Stimulated activated CD8-positive, alpha-beta memory T cell treated with anti-CD3 and anti-CD28 coated beads, Interleukin-2, amount 100 ng/mL, for 1 hour (primary cell): ENCODE measurements at regions not wholly inside any gene's neighbourhood (a gene's known extent, or its start where the extent isn't known, plus 50 kb on each side); places are given as distances from the start of the nearest gene placed in this dataset.

Experiments
- DNase-seq, 2 donors: peaks; one replicate each; pipeline ENCODE4 v3.0.0-alpha.2; 2020; ENCODE audit warnings: low read depth in 2 of 2

DNA sequence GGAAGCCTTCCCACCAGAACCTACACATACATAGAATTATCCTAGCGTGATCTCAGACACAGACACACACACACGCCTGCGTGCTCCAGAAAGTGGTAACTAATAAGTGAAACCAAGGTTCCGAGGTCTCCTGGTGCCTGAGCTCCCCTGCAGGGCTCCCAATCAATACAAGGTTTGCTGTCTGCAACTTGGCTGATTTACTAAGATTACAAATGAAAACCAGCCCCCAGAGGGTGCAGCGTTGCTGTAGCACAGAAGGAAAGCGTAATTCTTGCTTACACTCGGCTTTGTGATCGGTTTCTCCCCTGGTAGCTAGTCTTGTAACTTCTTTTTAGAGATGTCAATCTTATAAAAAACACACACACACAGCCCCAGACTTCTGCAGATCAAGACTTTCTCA, 334.1 kb upstream of the XYLT1 start:
- DNase-seq = no peak

DNA sequence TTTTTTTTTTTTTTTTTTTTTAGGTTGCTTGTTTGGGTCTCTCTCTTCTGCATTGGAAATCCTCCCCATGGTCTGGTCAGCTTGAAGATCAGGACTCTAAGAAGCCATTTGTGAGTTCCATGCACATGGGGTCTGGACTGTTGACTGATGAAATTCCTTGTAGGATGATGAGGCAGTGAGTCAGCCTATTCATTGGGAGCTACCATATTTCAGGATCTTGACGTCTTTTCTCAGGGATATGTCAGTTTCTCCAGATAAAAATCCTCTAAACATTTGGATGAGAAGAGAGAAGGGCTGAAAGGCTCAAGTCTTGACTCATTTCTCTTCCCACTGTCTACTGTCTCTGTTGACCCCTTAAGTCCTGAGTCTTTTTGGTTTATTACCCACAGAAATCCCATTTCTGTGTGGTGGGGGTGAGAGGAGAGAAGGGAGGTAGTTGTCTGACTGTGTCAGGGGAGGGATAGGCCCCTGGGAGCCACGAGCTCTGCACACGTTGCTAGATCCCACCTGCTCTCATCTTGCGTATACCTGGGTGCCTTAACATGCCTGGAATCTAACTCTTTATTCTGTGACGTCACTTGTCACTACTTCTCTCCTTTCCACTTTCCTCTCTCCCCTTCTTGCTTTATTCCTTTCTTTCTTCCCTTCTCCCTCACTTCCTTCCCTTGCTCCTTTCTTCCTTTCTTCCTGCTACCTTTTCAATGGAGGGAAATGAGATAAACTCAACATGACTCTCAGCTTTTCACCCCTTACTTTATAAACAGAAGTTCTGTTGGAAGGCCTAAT, 333.1 kb upstream of the XYLT1 start:
- no peak for DNase-seq

DNA sequence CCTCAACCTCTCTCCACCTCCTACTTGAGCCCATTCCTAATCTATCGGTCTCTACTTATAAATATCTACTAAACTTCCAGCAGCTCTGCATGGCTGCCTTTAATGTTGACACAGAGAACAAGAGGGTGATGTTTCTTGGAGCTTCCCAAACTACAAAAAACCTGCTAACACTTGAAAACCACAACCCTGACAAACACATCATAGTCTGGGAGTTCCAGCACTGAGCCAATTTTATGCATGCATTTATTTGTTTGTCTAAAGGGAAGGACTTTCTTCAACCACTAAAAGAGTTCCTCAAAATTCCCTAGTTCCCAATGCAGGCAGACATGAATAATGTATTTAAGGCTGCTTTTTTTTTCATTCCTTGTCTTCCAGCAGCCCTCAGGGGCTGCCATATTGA, 331.8 kb upstream of the XYLT1 start:
- DNase-seq = no peak

DNA sequence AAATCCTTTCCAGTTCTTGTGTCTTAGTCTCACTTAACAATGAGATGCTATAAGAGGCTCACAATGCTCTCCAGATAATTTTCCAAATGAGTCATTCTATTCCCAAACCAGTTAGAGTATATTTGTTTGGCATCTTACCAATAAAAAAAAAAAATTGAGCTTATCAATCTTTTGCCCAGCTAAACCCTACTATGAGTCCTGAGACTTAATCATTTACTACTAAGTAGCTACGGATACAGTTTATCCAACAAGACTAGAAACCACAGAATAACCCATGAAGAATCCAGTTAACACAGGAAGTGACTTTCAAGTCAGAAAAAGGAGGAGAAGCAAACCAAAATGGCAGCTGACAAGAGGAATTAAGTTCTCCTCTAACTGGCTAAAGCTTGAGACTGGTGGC, 330.3 kb upstream of the XYLT1 start:
- no peak for DNase-seq

DNA sequence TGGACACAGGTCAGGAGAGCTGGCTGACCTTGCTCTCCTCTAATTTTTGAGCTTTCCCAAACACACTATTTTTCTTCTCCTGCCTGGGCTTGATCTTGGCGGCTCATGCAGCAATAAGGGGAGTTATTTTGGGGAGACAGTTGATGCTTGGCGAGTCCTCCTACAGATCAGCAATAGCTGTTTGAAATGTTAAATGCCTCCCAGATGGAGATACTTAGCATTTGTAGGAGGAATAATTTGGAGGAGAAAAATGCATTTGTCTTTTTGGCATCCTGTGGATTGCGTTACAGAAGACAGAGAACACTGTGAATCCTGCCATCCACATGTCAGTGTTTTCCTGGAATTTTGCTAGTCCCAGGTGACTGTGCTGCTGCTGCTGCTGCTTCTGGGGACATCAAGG, 328.0 kb upstream of the XYLT1 start:
- DNase-seq = no peak

DNA sequence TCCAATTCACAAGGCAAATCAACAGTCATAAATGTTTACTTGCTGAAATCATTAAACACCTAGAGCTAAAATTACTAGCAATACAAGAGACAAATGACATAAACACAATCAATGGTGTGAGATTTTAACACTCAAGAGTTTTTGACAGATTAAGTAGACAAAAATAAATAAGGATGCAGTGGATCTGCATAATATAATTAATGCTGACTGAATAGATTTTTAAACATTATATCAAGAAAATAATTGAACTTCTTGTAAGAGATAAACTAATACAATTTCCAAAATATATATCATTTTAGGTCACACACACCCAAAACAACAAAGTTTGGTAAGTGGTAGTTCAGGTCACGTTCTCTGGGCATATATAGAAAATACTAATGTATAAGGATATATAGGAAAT, 322.6 kb upstream of the XYLT1 start:
- no peak for DNase-seq

DNA sequence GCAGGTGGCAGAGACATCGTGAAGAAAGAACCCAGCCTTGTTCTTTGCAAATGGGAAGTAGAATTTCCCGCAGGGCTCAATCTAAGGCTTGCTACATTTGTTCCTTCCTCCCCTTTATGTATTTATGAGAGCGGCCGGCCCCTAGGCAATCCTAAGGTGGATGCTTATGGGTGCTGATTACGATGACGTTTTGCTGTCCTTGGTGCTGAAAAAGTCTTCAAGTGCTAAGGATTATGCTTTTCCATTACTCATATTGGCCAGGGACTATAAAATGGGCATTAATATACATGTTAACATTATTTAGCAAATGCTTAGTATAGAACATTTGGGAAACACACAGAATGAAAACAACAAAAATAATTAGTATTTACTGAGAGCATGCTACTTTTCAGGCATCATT, 313.3 kb upstream of the XYLT1 start:
- no peak for DNase-seq

DNA sequence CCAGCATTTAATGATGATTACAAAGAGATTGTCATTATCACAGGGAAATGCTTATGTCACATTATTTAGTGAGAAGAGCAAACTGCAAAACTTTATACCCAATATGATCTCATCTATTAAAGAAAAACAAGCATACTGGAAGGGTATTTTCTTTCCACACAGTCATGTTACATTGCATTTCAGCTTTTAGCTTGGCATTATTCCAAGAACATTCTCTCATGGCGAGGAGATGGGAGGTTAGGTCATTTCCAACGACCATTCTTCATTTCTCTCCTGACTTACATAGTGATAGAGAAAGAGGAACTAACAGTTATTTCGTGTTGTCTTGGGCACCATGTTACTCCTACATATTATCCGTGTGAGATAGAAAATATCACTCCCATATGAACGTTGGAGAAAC, 309.4 kb upstream of the XYLT1 start:
- DNase-seq = no peak

DNA sequence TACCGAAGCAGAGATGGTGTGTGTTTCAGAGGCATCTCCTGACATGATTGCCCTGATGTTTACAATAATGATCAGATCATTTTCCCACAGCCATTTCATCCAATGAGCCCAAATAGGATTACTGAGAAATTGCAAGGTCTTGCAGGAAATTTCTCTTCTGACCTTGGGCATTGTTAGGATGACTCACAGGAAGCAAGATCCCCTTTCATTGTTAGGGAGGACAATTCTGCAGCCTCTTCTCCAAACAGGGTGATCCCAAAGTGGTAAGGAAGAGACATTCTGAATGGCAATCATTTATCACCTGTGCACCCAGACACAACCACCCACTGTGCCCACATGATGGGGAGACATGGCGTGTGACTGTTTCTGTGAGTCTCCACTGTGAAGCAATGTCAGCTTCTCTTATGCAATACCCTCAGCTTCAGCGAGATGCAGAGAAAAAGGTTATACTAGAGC, 306.7 kb upstream of the XYLT1 start:
- no peak for DNase-seq

DNA sequence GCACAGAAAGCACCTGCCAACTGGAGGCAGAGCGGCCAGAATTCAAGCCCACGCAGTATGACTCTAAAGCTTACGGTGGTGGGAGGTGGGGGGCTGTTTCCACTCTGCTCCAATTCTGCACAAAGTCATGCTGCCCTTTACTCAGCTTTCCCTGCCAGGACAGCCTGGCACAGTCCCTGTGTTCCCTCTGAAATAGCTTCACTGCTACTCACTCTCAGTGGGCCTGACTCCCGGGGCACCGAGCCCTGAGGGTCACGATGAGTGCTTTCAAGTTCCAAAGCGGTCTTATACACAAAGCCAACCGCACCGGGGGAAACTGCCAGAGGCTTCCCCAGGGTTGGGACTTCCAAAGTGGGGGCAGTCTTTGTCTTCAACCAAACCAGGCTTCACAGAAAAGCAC, 306.1 kb upstream of the XYLT1 start:
- no peak for DNase-seq

DNA sequence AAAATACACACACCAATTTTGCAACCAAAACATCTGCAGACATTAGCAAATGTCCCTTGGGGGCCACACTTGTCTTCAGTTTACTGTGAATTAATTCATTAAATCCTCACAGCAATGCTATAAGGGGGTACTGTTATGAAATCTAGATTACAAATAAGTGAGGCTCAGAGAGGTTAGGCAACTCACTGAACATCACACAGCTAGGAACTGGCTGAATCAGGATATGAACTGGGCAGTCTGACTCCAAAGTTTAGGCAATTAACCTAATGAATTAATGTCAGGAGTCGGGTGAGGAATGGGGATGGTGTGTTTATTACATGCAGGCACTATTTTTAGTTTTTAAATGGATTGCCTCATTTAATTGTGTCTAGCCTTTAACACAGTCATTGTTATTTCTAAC, 305.7 kb upstream of the XYLT1 start:
- no peak for DNase-seq

DNA sequence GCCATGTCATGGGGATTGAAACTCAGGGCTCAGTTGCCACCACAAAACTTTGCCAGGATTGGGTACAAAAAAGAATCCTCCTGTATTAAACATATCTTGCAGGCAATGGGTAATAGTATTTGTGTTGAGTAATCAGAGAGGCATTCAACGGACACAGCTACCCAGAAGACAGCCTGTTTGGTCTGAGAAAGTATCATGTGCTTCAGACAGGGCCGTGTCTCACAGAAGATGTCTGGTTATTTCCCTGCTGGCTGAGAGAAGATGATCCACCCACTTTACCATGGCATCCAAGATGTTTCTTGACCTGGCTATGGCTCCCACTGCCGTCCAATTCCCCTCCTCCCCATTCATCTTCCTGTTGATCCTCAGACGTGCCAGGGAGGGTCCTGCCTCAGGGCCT, 304.3 kb upstream of the XYLT1 start:
- no peak for DNase-seq

DNA sequence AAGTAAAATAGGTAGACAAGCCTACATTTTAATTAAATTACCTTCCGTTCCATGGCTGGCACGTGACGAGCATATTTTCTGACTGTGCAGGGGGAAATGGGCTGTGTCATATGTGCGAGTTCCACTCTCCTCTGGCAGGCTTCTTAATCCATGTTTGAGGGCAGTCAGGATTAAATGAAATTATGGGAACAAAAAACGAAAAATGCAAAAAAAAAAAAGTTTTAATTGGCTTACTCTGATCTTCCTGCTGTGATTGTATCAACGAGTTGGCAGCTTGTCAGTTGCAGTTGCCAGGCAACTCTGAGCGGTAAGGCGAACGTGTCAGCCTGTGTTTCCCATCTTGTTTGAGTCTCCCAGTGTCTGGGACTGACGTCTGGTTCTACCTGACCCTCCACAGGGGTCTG, 302.9 kb upstream of the XYLT1 start:
- DNase-seq = no peak

DNA sequence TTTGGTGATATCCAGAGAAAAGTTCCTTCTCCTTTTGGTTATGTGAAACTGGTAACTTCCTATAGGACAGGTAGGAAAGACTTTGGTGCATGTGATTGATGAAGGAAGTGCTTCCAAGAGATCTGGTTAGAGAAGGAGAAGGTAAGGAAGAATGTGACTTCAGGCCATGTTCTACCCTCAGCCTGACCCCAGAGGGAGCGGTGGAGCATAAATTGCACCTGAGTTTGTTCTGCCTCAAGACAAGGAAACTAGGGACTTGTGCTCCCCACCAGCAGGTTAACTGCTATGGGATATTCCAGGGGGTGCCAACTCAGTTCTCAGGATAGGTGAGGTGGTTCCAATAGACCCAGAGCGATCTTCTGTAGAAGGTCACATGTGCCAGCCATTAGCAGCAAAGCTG, 299.3 kb upstream of the XYLT1 start:
- DNase-seq = no peak

DNA sequence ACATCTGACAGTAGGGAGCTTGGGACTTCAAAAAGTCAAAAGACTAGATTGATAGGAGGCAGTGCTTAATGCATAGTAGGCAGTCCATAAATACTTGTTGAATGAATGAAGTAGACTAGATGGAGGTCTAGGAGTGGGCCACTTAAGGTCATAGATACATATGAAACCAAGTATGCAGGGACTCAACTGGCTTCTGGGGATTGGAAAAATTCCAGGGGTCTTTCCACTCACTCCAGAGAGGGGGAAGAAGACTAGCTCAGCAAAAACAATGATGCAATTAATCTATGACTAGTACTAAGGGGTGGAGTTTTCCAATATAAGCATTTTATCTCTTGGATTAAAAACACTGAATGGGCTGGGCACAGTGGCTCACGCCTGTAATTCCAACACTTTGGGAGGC, 298.3 kb upstream of the XYLT1 start:
- DNase-seq = no peak

DNA sequence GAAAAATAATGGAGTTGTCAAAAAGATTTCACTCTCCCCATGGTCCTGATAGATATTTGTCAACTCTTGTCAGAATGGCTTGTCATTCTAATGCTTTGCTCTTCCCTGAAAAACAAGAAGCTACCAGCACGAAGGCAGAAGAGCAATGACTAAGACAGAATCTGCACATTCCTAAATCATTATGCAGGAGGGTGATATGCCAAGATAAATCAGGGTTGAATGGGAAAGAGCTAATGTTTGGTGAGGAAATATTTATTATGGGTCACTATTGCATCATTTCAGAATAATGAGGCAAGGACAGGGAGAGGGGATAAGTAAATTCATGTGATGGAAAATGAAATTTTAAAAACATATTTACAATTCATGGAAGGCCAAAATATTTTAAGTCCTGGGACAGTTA, 297.5 kb upstream of the XYLT1 start:
- DNase-seq = no peak

DNA sequence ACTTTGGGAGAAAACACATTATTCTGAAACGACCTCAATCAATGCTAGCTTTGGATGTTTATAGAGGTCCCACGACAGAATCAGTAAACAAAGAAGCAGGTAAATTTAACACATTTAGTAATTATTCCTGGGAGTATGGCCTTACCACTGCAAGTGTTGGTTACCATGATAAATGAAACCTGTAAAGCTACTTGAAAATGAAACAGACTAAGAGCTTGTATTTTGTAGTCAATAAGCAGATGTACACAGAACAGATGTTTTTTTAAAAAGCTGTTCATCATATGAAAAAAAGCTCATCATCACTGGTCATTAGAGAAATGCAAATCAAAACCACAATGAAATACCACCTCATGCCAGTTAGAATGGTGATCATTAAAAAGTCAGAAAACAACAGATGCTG, 295.3 kb upstream of the XYLT1 start:
- no peak for DNase-seq

DNA sequence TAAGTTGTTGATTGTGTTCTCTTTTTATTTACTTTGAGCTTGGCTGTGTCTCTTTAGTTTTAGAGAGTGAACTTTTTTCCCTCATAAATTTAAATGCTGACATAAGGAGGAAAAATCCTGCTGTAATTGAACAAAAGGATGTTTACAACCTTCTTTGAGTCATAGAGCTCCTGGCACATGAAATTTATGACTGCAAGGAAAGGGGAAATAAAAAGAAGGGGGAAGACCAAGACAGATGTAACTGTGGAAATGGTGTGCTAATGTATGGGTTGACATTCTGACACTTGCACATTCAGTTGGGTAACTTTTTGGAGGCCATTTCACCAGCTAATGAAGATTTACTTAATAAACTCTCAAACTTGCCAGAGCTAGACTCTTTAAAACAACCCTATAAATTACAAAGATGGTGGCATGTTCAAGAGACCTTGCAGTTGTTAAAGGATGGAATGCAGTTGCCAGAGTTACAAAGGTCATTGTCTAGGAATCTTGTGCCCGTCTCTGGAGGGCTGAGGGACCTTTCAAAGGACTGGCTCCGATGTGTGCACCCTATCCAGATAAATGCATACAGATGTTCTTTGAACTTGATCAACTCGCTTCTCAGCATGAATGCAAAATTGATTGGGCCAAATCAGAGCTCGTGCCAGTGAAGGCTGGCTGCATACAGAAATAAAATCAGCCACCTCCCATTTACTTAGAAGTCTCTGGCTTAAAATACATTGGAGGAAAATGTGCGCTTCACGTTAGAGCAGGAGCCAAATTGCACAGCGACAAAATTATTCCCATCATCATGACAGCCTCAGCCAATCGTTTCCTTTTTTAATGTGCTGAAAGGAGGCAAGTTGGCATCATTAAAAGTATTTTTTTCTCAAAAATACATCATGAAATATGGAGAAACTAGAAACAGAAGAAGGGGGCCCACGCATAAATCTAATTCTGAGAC, 289.0 kb upstream of the XYLT1 start:
- no peak for DNase-seq

DNA sequence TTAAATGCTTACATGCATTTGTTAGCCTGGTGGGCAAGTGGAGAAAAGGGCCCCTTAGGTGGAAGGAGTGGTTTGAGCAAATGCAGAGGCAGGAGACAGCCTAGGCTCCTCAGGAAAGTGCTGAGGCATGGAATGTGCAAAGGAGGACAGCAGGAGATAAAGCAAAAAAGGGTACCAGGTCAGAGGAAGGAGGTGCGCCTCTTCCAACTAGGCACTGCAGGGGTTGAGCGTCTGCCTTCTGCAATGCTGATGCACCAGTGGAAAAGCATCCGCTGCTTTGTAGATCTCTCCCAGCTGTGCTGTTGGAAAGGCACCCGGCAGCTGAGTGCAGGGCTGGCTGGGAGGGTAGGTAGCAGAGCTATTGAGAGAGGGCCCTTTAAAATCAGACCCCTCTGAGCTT, 287.0 kb upstream of the XYLT1 start:
- DNase-seq = no peak

DNA sequence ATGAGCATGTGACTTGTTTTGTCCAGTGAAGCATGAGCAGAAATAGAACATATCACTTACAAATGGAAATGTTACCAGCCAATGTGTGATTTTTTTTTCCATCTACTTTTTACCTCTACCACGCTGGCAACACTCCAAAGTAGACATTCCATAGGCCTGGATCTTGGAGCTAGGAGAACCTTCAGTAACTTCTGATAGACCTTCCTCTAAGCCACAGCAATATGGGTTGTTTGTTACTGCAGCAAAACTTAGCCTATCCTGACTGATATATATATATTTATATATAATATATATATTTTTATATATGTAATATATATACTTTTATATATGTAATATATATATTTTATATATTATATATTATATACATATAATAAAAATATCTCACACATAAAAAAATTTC, 284.4 kb upstream of the XYLT1 start:
- no peak for DNase-seq

DNA sequence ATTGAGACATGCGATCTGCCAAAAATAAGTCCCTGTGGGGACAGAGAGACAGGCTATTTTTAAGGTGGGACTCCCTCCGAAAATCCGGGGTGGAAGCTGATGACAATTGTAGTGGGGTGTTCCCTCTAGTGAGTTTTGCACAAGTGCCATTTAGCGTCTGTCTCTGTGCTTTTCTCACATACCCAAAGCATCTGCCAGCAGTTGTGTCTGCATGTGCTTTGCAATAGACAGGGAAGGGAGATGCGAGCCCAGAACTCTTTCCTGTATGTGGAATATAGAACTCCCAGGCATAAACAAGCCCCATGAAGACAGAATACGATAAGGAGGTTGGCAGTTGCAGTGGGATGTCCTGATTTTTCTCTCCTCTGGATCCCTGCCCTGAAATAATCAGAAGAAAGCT, 282.7 kb upstream of the XYLT1 start:
- no peak for DNase-seq

DNA sequence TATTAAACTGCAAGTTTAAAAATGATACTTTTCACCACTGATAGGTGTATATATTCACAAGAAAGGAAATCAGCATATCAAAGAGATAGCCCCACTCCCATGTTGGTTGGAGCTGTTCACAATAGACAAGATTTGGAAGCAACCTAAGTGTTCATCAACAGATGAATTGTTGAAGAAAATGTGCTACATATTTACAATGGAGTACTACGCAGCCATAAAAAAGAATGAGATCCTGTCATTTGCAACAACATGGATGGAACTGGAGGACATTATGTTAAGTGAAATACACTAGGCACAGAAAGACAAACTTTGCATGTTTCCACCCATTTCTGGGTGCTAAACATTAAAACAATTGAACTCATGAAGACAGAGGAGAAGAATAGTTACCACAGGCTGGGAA, 278.9 kb upstream of the XYLT1 start:
- DNase-seq = no peak

DNA sequence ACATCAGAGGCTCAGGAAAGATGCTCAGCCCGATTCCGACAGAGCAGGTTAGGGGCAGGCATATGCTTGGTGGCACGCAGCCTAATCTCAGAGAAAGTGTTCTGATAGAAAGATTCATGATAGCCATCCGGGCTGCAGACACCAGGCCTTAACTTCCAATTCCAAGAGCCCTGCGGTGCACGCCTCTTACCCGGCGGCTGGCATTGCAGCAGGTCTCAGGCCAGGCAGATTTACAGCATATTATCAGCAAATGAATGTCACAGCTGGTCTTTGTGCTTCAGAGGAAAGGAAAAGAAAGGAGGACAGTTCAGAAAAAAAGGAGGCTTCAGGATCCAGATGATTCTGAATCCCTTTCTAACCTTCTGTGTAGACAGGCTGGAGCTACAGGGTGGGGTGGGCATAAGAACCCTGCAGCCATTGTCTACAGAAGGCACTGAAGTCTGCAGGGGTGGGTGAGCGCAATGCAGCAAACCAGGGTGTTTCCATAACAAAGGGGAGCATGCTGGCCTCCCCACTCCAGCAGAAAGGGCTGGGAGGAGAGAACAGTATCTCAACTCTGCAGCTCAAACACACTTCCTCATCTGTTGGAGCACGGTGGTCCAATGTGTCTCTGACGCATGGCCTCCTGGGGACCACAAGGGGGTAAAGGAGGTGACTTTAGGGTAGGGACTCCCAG, 277.4 kb upstream of the XYLT1 start:
- DNase-seq = no peak
